GM21786 (cell line): ENCODE measurements at regions not wholly inside any gene's neighbourhood (a gene's known extent, or its start where the extent isn't known, plus 50 kb on each side); places are given as distances from the start of the nearest gene placed in this dataset.

ENCODE experiments used
- ATAC-seq: cut with Tn5 transposase; IDR thresholded peaks from one replicate; pipeline ENCODE4 v1.9.1; 2021; ENCODE audit not compliant: unreplicated experiment

DNA sequence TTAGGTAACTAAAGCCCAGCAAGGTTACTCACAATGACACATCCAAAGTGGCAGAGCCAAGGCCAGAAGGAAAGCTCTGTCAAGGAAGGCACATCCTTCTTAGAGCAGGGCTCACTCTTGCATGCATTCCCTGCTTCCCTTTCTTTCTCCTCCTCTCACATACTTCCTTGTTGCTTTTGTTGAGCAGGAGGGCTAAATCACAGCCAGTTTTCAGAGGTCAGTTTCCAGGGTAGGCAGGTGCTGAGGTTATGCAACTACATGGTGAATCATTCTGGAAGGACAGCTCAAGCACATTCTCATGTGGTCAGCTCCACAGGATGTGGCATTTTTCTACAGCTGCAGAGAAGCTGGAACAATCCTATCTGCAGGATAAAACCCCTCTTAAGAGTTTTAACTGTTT is 275.6 kb downstream of the ZNF621 start:
- peak; percentile 45 for ATAC-seq

DNA sequence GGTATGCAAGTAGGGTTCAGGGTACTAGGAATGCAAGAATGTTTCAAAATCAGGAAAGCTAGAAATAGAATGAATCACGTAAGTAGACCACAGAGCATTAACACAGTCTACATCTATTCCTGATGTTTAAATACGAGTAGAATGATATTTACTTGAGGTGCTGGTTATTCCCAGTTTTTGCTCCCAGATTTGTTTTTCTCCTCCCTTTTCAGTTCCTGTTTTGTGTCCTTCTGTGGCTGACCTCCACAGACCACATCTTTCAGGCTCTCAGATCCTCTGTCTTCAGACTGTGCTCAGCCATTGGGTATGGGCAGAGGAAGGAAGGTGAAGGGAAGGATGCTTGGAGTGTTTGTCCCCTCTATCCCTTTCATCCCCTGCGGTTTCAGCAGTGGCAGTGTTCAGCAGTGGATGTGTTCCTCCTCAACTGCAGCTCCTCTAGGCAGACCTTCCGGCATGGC is 276.6 kb downstream of the ZNF621 start:
- ATAC-seq, result no peak

GRCh38 chr3:40803311-40803710 is 278.6 kb downstream of the ZNF621 start:
- no peak for ATAC-seq

GRCh38 chr3:40805456-40805855 is 280.7 kb downstream of the ZNF621 start:
- ATAC-seq, result no peak

- ATAC-seq, result no peak
Measured at GRCh38 chr3:40810813-40811212, 286.1 kb downstream of the ZNF621 start.

DNA sequence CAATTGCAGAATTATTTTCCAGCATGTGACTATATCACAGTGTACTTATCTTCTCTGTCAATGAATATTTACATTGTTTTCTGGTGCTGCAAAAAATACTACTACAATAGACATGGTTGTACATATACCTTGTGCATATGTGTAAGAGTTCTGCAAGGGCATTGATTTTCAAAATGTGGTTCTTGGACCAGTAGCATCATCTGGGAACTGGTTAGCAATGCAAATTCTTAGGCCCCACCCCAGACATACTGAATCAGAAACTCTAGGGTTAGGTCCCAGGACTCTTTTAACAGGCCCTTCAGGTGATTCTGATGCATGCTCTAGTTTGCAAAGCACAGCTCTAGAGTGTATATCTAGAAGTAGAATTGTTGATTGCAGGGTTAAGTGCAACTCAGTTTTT is 292.3 kb downstream of the ZNF621 start:
- ATAC-seq, result no peak

DNA sequence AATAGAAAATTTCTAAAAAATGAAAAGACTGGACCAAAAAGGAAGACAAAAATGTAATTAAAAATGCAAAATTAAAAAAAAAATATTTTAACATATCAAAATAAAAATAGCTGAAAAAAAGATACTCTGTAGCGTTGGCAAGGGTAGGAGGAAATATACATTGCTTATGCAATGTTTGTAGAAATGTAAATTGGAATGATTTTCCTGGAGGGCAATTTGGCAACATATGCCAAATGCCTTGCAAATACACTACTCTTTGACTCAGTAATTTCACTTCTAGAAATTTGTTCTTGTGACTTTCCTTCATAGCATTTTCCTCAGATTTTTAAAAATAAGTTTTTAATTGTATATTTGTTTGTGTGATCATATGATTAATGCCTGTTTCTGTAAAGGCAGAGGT is 296.6 kb downstream of the ZNF621 start:
- ATAC-seq, result no peak

DNA sequence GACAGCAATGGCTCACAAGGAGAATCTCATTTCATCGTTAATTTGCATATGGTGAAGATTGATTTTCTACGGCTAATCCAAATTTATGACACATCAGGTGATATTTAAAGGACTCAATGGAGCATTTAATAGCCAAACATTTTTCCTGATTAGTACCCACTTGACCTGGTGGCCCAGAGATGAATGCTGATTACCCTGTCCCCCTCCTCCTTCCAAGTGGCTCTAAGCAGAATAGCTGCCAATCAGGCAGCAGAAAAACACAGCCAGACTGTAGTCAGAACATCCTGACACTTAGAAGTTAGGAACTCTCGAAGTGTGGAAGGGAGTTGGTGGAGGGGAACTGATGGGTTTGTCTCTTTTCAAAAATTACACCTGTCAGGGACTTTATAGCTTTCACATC is 302.5 kb downstream of the ZNF621 start:
- no peak for ATAC-seq

- ATAC-seq, result no peak
Measured at GRCh38 chr3:40827942-40828688, 303.4 kb downstream of the ZNF621 start.

- no peak for ATAC-seq
Measured at GRCh38 chr3:40828741-40829415, 304.1 kb downstream of the ZNF621 start.

DNA sequence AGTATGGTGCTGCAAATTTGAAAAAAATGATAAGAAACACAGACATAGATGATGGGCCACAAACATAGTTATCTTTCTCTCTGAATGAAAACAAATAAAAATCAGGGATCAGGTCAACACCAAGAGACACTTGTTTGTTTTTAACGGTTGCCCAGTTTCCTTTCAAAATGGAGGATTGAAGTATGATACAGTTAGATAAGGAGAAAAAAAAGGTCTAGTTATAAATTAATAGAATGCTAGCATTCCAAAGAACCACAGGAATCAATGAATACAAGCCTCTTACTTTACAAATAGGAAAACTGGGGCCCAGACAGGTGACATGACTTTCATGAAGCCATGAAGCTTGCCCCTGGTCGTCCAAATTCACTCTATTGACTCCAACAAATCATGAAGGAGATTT is 305.1 kb downstream of the ZNF621 start:
- no peak for ATAC-seq

GRCh38 chr3:40837300-40837699 is 312.5 kb downstream of the ZNF621 start:
- no peak for ATAC-seq

DNA sequence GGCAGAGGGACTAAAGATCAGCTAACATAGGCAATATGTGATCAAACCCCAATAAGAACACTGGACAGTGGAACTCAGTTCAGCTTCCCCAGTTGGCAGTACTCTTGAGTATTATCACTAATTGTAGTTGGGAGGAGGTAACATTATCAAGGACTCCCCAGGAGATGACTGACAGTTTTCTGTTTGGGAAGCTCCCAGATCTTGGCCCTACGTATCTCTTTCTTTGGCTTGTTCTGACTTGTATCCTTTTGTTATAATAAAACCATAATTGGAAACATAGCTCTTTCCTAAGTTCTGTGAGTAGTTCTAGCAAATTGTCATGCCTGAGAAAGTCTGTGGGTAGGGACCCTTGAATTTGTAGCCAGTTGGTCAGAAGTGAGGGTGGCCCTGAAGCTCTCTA is 316.4 kb downstream of the ZNF621 start:
- no peak for ATAC-seq

DNA sequence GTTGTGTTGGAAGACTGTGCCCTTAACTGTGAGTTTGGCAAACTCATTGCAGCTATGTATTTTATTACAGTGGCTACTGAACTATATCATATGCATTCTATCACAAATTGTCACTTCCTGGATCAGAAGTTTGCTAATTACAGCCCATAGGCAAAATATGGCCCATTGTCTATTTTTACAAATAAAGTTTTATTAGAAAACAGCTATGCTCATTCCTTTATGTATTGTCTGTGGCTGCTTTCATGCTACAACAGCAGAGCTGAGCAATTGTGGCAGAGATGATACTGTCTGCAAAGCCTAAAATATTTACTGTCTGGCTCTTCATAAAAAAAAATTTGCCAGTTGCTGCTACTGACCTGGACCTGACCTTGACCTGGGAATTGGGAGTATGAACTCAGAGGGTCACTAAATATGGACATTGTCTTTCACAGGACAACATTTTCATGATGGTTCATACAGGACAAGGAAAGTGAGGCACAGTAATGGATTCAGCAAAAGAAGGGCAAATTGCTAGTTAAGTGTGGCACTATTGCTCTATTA is 316.9 kb downstream of the ZNF621 start:
- ATAC-seq, result no peak

GRCh38 chr3:40842714-40843113 is 318.0 kb downstream of the ZNF621 start:
- ATAC-seq, result no peak

DNA sequence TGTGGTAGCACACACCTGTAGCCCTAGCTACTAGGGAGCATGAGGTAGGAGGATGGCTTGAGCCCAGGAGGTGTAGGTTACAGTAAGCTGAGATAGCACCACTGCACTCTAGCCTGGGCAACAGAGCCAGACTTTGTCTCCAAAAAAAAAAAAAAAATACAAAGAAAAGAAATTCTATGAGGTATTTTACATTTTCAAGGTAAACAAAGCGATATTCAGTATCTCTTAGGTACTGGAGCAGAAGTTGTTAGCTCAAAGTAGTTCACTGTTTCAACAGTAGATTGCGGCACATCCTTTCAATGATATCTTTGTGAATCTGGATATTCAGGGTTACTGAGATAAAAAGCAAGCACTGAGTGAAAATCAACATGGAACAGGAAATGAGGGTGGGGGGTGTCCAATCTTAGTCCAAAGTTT is 318.5 kb downstream of the ZNF621 start:
- no peak for ATAC-seq

- no peak for ATAC-seq
Measured at GRCh38 chr3:40843851-40844548, 319.2 kb downstream of the ZNF621 start.

DNA sequence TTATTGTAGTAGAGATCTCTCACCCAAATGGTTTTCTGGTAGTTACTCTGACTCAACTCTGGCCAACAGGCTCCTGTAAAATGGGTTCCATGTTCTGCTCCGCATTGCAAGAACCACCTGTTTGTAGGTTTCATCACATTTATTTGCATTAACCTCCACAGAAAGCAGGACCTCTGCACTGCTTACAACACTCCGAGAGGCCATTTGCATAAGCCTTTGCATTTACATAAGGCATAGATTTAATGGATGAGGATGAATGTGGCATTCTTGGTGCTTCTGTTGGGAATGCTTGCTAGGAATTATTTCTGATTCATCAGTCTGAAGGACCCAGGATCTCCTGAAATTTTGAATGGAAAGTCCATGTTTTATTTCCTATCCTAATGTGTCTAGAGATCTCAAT is 320.1 kb downstream of the ZNF621 start:
- ATAC-seq, result no peak

GRCh38 chr3:40845447-40845846 is 320.7 kb downstream of the ZNF621 start:
- ATAC-seq, result no peak

GRCh38 chr3:40845916-40846315 is 321.2 kb downstream of the ZNF621 start:
- ATAC-seq, result no peak

GRCh38 chr3:40846451-40846850 is 321.7 kb downstream of the ZNF621 start:
- ATAC-seq, result no peak

DNA sequence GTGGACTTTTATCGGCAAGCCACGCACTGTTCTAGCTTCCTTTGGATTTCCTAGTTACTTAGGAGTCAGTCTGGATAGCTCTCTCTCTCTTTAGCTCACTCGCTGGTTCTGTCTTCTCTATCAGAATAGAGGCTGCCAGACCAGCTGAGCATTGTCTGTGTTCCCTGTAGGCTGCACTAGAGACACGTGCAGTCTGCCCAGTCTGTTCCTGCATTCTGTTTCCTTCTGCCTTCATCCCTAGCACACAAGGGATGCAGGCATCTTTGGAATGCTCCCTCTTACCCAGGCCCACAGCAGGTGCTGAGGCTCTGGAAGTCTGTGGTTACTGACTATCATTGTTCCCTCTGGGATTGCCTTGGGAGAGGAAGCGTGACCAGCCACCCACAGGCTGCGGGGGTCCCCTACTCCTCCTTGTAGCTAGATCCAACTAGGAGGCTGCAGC is 322.8 kb downstream of the ZNF621 start:
- no peak for ATAC-seq
